B cell (primary cell): ENCODE measurements at regions not wholly inside any gene's neighbourhood (a gene's known extent, or its start where the extent isn't known, plus 50 kb on each side); places are given as distances from the start of the nearest gene placed in this dataset.

Experiments
- CTCF ChIP-seq: fragments of 200-600 bp; IDR thresholded peaks from one replicate; pipeline ENCODE4 v1.8.0; 2022; ENCODE audit warnings: antibody characterized with exemption, mild to moderate bottlenecking
- EZH2 ChIP-seq: IDR thresholded peaks from 2 replicates; pipeline ENCODE4 v1.6.1; 2012; ENCODE audit warnings: borderline replicate concordance, low read depth, mild to moderate bottlenecking, moderate library complexity, low read length; ENCODE audit not compliant: insufficient read depth, poor library complexity, severe bottlenecking

DNA sequence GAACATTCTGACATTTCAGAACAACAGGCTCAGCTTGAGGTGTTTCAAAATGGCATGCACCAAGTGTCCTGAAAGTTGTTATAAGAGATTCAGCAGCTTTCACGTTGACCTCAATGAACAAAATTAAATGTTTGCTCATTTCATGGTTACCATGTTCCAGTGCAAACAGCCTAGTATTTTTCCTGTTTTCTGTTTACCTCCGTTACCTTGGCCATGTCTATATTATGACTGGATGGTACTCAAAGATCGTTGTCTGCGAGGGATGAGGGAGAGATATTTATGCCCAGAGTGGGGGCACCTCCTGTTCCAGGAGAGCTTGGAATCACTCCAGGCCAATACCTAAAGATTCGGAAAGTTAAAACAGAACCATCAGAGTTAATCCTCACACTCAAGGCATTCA, 83.8 kb upstream of the SASH1 start:
- no peak for TF ChIP-seq CTCF
- TF ChIP-seq EZH2, result no peak
